ENCODE measurements at regions not wholly inside any gene's neighbourhood (a gene's known extent, or its start where the extent isn't known, plus 50 kb on each side); places are given as distances from the start of the nearest gene placed in this dataset.

- no peak for DNase-seq
These were observed 126.5 kb downstream of the NCOR2 start for GRCh38 chr12:124440841-124441381.

DNA sequence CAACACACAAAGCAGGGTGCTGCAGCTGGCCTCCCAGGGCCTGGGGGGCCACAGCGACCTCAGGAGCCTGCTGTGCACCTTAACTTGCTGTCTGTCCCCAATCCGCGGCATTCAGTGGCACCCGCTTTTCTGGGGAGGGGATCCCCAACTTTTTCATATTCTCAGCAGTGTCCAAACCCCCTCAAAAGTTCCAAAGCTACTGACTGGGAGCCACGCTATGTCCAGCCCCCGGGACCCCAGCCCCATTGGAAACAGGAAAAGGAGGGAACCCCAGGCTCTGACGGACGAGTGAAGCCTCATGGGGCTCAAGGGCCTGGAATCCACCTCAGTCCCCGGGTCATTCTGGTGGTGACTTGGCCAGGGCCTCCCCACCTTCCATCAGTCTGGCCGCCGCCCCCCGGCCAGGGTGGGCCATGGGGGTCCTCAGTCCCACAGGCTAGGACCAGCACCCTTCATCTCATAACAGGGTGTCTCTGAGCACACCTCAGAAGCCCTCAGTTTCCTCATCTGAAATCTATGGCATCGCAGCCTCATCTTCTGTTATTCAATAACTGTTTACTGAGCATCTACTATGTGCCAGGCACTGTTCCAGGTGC is 127.3 kb downstream of the NCOR2 start:
- DNase-seq: no peak

DNA sequence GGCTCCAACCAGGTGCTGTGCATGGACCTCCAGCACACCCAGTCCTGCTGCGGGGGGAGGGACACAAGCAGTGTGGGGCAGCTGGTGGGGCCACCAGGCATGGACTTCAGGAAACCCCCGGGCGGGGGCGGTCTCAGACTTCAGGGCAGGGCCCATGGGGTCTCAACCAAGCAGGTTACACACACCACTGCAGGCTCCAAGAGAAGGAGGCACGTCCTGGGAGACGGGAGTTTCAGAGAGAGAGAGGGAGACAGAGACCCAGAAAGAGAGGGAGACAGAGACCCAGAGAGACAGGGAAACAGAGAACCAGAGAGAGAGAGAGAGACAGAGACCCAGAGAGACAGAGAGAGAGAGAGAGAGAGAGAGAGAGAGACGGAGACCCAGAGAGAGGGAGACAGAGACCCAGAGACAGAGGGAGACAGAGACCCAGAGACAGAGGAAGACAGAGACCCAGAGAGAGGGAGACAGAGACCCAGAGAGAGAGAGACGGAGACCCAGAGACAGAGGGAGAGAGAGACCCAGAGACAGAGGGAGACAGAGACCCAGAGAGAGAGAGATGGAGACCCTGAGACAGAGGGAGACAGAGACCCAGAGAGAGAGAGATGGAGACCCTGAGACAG is 128.9 kb downstream of the NCOR2 start:
- no peak for DNase-seq

DNA sequence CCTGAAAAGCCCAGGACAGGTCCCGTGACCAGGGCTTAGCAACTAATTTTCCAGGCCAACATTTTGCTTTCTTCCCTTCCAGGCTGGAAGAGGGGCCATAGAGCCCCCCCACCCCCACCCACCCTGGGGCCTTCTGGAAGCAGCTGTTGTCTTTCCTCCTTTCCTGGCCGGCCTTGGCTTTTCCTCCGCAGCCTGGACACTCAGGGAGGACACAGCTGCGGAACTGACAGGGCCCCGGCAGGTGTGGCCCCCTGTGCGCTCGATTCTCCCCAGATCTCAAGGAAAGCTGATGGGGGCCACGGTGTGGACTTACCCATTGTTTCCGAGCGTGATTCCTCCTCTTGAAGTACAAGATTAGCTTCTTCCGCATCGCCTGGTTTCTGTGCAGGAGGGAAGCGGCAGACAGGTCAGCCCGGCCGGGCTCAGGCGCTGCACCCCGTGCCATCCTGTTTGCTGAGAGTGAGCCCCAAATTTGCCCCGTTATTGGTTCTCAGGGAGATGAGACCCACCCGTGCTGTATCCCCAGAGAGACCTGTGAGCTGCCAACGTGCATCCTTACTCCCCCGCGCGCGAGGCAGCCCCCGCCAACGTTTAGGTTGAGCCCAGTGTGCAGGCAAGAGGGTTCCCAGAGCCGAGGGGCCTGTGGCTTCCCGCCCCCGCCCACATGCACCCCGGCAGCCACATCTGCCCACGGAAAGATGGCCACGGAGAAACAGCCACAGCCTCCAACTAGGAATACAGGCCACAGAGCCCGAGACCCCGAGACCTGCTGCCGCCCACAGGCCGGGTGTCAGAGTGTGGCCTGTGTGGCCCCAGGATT is 129.6 kb downstream of the NCOR2 start:
- no peak for DNase-seq

- DNase-seq: no peak
These were observed 130.3 kb downstream of the NCOR2 start for GRCh38 chr12:124437121-124437520.

GRCh38 chr12:124436366-124436765 is 131.0 kb downstream of the NCOR2 start:
- DNase-seq: no peak

- DNase-seq: no peak
These were observed 131.5 kb downstream of the NCOR2 start for GRCh38 chr12:124435806-124436345.

DNA sequence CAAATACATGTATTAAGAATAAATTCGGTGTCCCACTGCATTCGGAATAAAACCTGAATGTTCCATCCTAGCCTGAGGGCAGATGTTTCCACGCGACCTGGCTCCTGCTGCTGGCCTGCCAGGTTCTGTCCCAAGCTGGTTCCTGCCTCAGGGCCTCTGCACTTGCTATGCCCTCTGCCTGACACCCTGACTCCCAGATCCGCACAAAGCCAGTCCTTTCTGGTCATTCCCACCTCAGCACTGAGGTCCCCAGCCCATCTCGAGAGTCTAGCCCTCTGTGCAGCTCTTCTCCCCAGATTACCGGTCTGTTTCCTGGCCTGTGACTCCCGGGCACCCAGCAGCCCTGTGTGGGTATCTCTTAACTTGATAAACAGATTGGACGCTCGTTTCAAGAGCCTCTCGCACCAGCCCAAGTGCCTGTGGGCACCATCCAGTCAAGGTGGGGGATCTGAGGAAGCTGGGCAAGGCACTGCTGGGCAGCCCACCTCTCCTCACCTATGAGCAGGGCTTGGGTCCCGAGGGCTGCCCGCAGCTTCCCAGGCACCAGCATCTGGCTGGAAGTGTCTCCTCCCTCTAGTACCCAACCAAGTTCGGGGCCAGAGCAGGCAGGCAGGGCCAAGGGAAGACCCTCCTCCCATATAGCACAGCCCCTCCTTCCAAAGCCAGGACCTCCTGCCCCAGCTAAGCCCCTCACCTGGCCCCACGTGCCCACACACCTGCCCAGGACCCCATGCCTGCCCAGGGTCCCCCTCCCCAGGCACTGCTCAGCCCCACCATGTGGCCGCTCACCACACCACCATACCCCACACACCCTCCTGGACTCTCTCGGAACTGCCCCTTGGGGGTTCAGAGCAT is 132.2 kb downstream of the NCOR2 start:
- DNase-seq: no peak

GRCh38 chr12:124434354-124434753 is 133.1 kb downstream of the NCOR2 start:
- no peak for DNase-seq

DNA sequence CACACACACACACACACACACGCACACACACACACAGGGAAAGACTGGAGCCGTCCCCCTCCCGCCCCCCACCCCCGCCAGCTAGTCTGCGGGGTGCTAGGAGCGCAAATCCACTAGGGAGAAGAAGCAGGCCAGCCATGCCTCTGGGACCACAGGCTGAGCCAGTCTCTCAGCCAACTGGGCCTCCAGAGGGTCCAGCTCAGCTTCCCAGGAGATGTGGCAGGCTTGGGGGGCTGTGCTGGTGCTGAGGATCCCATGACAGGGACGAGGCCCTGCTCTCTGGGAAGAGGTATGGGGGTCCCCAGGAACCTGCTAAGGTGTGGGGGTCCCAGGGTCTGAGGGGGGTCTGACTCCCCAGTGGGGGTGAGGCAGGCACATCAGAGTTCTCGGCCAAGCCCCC is 133.5 kb downstream of the NCOR2 start:
- no peak for DNase-seq

- DNase-seq: no peak
These were observed 134.1 kb downstream of the NCOR2 start for GRCh38 chr12:124433147-124433874.

DNA sequence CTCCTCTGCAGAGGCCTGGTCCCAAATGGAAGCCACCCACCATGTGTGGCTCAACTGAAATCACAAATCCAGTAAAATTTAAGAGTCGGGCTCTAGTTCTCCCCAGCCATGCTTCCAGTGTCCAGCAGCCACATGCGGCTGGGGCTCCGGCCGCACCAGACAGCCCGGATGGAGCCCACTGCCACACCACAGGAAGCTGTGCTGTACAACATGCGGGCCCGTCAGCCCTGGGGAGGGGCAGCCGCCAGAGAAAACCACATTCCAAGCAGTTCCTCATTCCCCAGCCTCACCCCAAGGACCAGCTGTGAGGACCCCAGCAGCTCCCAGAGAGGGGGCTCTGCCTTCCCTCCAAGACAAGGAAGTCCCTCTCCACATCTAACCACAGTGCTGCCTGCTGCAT is 135.0 kb downstream of the NCOR2 start:
- no peak for DNase-seq

GRCh38 chr12:124431971-124432370 is 135.4 kb downstream of the NCOR2 start:
- no peak for DNase-seq

- no peak for DNase-seq
These were observed 135.6 kb downstream of the RFLNA start for GRCh38 chr12:124430491-124430890.

GRCh38 chr12:124429535-124429934 is 134.6 kb downstream of the RFLNA start:
- DNase-seq: no peak

- no peak for DNase-seq
These were observed 133.9 kb downstream of the RFLNA start for GRCh38 chr12:124428792-124429281.

DNA sequence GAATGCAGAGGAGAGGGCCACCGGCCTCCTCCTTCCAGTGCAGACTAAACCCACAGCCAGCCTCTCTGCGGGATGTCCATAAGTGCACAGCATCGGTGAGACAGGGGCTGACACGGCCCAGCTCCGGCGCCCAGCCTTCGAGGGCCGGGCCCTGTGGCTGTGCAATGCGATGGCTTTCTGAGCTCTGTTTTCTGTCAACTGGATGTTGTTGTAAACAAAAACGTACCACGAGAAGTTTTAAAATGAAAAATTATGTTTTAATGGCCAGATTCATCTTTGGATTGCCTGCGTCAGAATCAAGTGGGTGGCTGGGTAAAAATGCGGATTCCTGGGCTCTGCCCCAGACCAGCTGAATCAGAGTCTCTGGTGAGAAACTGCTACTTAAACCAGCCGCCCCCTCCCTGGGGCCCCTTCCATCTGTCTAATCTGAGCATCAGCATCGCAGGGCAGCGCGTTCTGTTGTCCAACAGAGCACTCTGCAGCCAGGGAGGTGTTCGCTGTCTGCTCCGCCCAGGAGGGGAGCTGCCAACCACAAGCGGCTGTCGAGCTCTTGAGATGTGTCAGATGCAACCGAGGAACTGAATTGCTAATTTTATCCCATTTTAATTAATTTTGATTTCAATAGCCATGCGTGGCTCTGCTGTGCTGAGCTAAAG is 133.4 kb downstream of the RFLNA start:
- DNase-seq: no peak

DNA sequence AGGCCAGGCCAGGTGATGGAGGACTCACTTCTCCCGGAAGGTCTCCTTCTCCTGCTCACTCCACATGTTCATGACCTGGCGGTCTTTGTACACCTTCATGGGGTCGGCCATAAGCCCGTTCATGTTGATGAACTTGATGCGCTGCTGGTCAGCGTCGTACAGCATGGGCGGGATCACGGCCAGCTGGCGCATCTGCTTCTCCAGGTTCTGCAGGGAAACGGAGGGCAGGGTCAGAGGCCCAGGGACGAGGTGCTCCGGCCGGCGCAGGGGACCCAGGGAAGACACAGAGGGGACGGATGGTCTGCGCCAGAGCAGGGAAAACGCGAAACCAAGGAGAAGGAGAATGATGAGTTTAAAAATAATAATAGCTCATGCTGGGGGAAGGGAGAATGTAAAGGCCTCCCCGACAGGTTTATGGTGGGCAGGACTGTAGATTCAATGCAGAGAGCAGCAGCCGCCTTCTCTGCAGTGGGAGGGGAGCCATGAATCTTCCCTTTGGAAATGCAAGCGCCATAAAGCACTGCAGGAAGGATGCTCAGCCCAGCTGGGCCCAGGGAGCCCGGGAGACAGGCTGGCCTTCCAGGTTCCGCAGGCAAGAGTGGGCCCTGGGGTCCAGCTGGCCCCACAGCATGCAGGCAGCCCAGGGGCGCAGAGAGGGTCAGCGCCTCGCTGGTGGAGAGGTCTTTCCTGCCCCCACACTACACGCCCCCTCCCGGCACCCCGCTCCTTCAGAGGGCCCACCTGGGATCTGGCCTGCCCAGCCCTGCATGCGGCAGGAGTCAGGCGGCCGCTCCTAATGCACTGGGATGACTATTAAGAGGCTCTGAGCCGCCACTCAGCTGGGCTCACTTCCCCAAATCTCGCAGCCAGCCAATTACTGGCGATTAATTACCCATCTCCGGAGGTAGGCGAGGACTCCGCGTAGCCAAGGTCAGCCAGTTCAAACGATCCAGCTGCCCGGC is 132.0 kb downstream of the RFLNA start:
- DNase-seq: no peak

- no peak for DNase-seq
These were observed 130.8 kb downstream of the RFLNA start for GRCh38 chr12:124425667-124426066.

- no peak for DNase-seq
These were observed 129.6 kb downstream of the RFLNA start for GRCh38 chr12:124424516-124424905.
